NCI-H2227 (cell line): ENCODE measurements at regions not wholly inside any gene's neighbourhood (a gene's known extent, or its start where the extent isn't known, plus 50 kb on each side); places are given as distances from the start of the nearest gene placed in this dataset.

ENCODE experiments used
- DNase-seq: peaks from one replicate; lab custom pipeline; 2025; ENCODE audit not compliant: unreplicated experiment; lab: John Stamatoyannopoulos, UW

GRCh38 chr16:86052115-86052670 is 153.2 kb downstream of the IRF8 start:
- no peak for DNase-seq

GRCh38 chr16:86052926-86053325 is 154.0 kb downstream of the IRF8 start:
- DNase-seq: no peak

- no peak for DNase-seq
Observed at GRCh38 chr16:86059253-86060171, 160.6 kb downstream of the IRF8 start.

- no peak for DNase-seq
Observed at GRCh38 chr16:86060381-86061317, 161.7 kb downstream of the IRF8 start.

- DNase-seq: no peak
Observed at GRCh38 chr16:86061318-86061695, 162.3 kb downstream of the IRF8 start.

GRCh38 chr16:86061721-86062120 is 162.8 kb downstream of the IRF8 start:
- no peak for DNase-seq

GRCh38 chr16:86062271-86062965 is 163.5 kb downstream of the IRF8 start:
- DNase-seq: no peak

- DNase-seq: no peak
Observed at GRCh38 chr16:86063760-86064405, 164.9 kb downstream of the IRF8 start.

- no peak for DNase-seq
Observed at GRCh38 chr16:86064431-86065250, 165.7 kb downstream of the IRF8 start.

GRCh38 chr16:86065711-86066110 is 166.7 kb downstream of the IRF8 start:
- no peak for DNase-seq

GRCh38 chr16:86066811-86067210 is 167.8 kb downstream of the IRF8 start:
- no peak for DNase-seq

- DNase-seq: no peak
Observed at GRCh38 chr16:86067516-86067915, 168.6 kb downstream of the IRF8 start.

- DNase-seq: no peak
Observed at GRCh38 chr16:86067936-86068335, 169.0 kb downstream of the IRF8 start.

- DNase-seq: no peak
Observed at GRCh38 chr16:86068722-86069121, 169.8 kb downstream of the IRF8 start.

- no peak for DNase-seq
Observed at GRCh38 chr16:86069736-86070298, 170.9 kb downstream of the IRF8 start.

- DNase-seq: no peak
Observed at GRCh38 chr16:86070484-86070883, 171.5 kb downstream of the IRF8 start.

- DNase-seq: no peak
Observed at GRCh38 chr16:86070971-86071370, 172.0 kb downstream of the IRF8 start.

GRCh38 chr16:86071611-86072240 is 172.8 kb downstream of the IRF8 start:
- no peak for DNase-seq
